Kidney glomerular epithelial cell (primary cell): ENCODE measurements at regions not wholly inside any gene's neighbourhood (a gene's known extent, or its start where the extent isn't known, plus 50 kb on each side); places are given as distances from the start of the nearest gene placed in this dataset.

Experiments used
- DNase-seq: peaks from one replicate; lab custom pipeline; 2025; lab: John Stamatoyannopoulos, UW

GRCh38 chr19:30741566-30741965, 369.4 kb downstream of the ZNF536 start:
- DNase-seq: no peak

GRCh38 chr19:30739394-30739793, 367.2 kb downstream of the ZNF536 start:
- DNase-seq: no peak

DNA sequence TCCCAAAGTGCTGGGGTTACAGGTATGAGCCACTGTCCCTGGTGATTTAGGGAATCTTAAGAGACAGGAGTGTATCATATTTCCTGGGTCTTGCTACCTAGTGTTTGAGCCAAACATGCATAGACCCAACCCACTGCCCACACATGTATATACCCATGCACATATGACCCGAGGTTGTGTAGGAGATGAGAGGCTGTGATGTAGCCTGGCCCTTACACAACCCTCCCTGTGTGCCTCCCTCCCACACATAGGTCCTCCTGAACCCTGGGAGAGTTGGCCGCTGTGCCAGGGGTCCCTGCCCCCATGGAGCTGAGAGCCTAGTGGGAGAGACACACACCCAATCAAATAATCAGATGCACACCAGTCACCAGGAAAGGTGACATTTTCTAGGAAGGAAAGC, 365.9 kb downstream of the ZNF536 start:
- DNase-seq: no peak

DNA sequence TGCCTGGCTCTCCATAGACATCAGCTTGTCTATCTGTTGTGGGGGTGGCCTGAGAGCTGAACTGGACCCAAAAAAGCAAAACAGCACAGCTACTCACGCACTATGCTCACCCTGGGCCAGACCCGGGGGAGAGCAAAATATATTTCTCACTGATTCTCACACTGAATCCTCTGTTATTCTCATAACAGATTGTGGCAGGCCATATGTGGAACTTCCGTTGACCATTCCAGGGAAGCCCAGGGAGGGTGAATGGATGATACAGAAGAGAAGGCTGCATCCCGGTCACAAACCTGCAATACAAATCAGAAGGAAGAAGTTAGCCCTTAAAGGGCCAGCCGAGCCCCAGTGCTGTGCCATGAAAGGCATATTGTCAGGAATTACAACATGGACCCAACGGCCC, 362.5 kb downstream of the ZNF536 start:
- no peak for DNase-seq

DNA sequence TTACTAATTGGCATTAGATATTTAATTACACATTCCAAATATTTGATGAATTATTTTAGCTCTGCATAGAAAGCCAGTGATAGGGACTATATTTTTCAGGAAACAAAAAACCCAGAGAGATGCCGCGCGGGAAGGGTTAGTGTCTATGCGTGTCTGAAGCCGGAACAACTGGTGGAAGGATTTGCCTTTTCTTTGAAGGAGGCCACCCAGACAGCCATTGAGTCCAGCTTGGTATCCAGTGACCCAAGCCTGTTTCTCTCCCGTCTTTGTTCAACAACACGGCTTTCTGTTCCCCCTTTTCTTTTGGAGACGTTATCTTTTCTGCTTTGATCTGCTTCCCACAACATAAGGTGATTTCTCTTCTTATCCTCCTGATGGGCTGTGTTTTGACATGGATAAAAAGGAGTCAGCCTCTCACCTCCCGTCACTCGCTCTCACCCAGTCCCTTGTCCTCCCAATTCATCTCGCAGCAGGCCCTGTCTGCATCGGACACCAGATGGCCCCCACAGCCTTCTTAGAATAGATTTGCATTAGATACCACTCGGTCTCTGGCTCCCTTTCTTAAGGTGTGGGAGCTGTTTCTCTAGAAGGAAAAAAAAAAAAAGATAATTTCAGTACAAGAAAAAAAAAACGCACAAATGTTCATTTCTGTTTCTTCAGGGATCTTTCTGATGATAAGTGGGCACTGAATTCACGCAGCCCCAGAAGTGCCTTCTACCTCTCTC, 361.8 kb downstream of the ZNF536 start:
- no peak for DNase-seq

DNA sequence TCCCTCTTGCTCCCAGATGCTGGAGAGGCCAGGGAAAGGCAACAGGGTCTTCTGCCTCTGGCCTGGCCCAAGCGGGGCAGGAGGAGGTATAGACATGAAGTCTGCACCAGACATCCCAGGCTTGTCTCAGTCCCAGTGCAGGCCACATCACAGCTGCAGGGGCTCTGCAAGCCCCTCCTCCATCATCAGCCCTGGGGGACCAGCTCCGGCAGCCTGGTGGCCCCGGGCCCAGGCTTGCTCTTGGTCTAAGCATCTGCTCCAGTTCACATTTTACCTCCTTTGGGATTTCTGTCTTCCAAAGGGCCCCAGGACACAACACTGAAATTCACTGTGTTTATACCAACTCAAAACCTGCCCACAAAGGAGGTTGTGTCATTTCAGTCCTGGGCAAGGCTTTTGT, 359.4 kb downstream of the ZNF536 start:
- no peak for DNase-seq

DNA sequence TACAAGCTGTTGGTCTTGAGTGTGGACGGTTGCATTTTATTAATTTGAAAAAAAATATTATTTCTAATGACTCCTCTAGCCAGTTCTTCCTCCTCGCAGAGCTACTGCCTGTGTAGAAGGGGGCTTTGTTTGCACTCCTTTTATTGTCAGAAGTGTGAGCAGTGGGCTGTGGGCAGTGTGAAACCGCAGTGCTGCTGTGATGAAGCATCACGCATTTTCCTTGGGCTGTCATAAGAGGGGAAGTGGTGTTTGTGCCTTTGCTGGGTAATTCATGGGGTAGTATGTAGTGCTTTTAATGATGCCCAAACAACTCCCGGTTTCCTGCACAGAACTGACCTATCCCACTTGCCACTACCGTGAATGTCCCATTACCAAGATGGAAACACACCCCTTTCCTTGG, 357.3 kb downstream of the ZNF536 start:
- DNase-seq: no peak

DNA sequence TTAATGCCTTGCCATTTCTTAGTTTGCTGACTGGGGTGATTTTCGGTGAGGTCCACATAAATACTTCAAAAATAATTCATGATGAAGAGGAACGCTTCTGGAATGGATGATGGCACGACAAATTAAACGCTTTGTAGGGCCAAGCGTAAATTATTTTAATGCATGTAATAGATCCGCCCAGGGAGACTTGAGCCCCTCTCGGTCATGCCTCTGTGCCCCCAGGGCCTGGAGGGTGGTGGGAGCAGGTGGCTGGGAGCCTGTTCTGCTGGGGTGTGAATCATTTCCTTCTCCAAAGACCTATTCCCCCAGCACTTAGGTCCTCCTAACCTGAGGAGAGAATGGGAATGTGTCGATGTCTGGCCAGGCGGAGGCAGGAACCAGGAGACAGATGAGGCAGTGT, 350.6 kb downstream of the ZNF536 start:
- DNase-seq: no peak

DNA sequence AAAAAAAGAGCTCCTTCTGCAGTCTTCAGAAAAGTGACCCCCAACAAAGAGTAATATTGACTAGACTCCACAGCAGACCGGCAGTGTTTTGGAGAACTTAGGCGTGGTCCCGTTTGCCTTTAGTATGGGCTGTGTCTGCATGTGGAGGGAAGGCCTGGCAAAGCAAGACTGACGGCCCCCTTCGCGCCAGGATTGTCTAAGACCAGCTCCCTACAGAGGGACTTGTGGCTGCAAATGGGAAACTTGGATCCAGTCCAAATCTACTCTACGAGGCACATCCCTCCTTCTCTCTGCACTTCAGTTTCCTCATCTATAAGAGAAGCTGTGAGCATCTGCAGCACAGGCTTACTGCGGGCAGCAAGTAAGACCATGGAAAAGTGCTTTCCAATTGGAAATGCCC, 350.0 kb downstream of the ZNF536 start:
- DNase-seq: no peak

GRCh38 chr19:30719999-30720345, 347.8 kb downstream of the ZNF536 start:
- no peak for DNase-seq

DNA sequence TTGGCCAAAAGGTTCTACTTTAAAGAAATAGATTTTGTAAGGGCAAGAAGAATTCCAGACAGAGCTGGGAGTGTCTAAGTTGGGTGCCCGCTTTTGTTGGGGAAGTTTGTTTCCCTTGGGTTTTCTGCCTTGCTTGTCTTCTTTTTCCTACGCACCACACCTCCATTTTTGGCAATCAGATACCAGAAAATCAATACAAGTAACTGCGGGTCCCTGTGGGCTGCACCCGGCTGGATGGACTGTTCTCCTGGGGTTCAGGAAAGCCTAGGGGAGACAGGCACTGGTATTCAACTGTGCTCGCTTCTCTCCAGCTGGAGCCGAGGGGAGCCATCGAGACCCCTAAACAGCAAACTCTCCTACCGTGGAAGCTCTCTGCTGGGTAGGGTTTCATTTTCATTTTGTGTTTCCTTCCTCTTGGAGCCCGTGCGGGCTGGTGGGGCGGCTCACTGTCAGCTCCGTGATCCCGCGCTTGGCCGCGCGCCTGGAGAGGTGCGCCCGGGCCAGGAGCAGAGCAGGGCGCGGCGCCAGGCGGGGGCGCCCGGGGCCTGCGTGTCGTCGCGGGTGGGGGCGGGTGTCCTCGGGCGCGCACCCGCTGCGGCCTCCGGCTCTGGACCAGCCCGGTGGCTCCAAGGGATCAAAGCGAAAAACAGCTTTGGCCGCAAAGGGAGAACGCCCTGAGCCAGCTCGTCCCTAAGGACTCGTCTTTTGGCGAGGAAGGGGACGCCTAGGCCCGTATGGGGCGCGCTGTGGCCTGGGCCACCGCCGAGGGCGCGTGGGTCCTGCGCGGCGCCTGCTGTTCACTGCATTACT, 347.2 kb downstream of the ZNF536 start:
- no peak for DNase-seq

GRCh38 chr19:30718707-30719106, 346.5 kb downstream of the ZNF536 start:
- no peak for DNase-seq

DNA sequence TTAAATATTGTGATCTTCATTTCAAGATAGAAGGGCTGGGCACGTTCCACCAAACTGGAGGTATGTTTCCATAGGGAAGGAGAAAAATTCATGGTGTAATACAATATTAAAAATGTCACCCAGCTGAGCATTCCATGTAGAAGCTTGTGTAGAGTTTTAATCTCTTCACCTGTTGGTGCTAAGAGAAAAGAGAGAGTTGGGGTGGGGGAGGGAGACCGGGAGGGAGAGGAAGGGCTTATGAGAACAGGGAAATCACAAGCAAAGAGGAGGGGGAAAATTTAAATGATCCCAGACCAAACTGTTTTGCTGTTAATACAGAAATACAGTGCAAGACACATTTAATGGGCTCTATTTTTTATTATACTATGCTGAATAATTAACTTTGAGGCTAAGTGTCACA, 345.8 kb downstream of the ZNF536 start:
- no peak for DNase-seq

DNA sequence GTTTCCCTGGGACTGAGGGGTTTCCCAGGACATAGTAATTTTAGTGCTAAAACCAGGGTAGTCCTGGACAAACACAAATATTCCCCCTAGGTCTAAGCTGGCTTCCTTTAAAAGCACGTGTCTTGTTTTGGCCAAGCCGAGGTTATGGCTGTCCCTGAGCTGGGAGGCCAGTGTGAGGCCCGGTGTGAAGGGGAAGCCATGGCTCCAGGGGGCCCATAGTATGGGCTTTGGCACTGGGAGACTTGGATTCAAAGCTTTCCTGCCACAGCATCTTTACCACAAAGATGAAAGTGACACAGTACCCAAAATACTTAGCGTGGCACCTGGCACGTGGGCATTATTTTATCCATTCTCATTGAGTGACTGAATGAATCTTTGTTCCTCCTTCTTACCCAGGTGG, 345.2 kb downstream of the ZNF536 start:
- no peak for DNase-seq

DNA sequence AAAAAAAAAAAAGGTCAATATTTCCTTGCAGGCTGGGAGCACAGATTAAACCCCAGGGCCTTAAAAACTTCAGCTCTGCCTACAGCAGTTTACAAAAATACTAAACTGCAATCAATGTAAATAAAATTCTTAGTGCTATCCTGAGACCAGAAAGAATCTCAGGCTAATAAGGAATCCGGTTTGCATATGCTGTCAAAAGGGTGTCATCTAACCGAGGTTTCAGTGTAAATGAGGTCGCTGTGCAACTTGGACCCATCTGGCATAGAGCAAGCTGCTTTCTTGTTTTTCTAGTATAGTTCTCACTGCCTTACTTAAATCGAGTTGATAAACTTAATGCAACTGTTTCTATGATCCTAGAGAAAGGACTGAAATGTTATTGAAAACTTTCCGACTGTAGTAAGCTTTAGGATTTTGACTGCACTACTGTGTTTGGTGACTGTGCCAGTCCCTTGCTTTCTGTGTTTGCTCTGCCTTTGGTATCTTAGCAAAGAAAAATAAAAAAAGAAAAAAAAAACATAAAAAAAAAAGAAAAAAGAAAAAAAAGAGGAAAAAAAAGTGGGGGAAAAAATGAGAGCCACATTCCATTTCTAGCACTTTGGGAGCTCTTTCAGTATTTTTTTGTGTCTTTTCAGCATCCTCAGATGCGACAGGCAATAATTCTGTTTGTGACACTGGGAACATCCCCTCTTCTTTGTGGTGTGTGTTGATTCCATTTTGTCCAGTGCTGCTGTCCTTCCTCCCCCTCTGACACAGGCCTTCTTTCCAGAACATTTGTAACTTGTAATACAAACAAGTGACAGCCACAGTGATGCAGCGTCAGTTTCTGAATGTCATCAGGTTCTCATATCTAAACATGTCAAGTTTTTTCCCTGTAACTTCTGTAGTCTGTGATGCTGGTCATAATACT, 340.5 kb downstream of the ZNF536 start:
- DNase-seq: no peak

DNA sequence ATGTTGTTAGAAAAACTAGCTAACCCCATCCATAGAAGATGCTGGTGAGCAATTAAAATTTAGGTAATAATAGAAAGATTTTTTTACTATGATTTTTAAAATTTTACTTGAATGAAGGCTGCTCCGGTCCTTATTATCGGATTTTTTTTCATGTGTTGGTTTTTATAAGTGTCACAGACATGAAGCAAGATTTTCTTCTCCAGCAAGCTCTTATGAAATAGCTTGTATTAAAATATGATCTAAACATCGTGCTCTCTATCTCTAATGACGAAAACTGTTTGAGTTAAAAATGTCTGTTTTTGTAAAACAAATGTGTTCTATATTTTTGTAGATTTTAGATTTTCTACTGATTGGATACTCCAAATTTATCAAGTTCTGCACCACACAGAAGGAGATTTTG, 339.6 kb downstream of the ZNF536 start:
- no peak for DNase-seq

GRCh38 chr19:30711296-30711695, 339.1 kb downstream of the ZNF536 start:
- DNase-seq: no peak

DNA sequence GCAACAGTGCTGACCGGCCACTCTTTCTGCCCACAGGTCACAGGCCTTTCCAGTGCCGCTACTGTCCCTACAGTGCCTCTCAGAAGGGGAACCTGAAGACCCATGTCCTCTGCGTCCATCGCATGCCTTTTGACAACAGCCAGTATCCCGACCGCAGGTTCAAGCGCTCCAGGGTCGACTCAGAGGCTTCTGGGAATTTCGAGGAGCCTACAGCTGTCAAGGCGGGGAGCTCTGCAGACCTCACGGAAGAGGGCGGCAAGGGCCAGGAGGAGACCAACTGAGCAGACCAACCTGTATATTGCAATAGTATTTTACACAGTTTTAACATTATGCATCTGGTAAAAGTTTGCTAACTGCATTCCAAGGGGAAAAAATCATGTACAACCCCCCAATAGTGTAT, 338.5 kb downstream of the ZNF536 start:
- DNase-seq: no peak

GRCh38 chr19:30708416-30709178, 336.4 kb downstream of the ZNF536 start:
- no peak for DNase-seq

DNA sequence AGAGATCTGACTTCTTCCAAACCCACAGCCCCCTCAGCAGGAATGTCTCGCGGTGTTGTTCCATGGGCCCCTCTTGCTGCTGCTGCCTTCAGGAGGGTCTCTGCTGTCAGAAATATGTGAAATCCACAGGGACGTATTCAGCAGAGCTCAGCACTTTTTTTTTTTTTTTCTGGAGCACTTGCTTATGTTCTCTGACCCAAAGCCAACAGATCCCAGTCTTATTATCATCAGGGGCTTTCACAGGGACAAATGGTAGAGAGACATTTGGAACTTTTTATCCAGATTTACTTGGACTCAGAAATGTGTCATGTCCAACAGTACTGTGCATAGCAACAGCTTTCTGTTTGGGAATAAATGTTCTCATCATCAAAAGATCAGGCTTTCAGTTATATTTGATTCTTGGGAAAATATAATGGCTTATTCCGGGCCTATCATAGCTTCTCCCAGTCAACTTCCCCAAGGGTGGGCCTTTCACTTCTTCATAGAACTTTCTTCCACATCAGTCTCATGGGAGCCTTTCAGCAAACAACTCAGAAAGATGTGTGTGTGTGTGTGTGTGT, 332.7 kb downstream of the ZNF536 start:
- DNase-seq: no peak

- DNase-seq: no peak
Observed at GRCh38 chr19:30703645-30704044, 331.5 kb downstream of the ZNF536 start.

DNA sequence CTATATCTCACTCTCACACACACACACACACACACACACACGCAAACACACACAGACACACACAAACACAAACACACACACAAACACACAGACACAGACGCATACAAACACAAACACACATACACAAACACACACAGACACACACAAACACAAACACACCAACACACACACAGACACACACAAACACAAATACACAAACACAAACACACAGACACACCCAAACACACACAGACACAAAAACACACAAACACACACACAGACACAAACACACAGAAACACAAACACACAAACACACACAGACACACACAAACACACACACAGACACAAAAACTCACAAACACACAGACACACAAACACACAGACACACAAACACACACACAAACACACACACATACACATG, 329.0 kb downstream of the ZNF536 start:
- DNase-seq: no peak
